ENCODE measurements at regions not wholly inside any gene's neighbourhood (a gene's known extent, or its start where the extent isn't known, plus 50 kb on each side); places are given as distances from the start of the nearest gene placed in this dataset.
"Not testable (repeated sequence)": the region's sequence is repeated elsewhere in the genome, so short reads cannot be mapped to it uniquely, and the experiment has no call there.

DNA sequence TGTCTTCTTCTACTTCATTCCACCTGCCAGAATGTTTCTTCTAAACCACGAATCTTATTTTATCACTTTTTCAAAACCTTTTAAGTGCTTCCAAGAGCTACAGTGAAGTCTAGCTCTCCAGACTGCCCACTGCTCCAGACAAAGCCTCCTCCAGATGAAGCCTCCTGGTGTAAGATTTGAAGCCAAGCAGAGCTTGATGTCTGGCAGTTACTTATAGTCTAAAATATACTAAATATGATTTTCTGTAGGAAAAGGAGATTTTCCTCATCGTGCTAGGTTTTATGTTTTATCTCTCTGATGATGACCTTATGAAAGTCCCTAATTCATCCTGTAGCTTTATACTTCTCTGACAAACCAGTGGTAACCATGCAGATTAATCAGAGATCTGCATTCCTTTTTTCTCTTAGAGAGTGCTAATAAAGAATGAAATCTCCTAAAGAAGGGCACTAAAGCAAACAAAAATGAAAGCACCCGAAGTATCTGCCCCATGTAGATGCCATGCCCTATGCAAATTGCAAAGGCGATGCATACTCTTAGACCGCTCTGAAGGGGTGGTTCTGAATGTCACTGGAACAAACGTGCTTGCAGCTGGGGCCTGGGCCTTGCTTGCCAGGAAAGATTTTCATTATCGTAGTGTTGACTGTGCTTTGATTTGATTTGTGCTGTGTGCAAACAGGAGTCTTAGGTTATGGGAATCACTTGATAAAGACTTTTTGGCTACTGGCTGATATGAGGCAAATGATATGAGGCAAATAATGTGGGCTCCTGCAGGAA lies 314.2 kb downstream of the PID1 start:
- no peak overlapping the region for H3K4me3 ChIP-seq (ENCODE audit: low read length)
- no peak for DNase-seq (ENCODE audit: low read depth, low spot score)

DNA sequence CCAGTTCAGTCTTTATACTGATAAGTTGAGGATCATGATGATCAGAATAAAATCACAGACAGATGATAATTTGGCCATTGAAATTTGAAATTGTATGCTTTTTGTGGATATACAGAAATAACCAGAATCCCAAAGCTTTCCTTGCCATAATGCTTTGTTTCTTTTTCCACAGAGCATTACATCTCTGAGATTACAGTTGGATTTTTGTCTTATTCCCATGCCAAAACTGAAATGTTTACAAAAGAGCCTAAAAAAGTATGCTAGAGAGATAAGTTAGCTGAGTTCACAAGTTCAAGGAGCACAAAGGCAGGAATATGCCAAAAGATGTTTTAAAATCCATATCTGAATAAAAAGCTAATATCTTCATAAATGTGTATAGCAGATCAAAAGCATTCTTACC lies 321.3 kb downstream of the PID1 start:
- DNase-seq (ENCODE audit: low read depth, low spot score), result no peak

DNA sequence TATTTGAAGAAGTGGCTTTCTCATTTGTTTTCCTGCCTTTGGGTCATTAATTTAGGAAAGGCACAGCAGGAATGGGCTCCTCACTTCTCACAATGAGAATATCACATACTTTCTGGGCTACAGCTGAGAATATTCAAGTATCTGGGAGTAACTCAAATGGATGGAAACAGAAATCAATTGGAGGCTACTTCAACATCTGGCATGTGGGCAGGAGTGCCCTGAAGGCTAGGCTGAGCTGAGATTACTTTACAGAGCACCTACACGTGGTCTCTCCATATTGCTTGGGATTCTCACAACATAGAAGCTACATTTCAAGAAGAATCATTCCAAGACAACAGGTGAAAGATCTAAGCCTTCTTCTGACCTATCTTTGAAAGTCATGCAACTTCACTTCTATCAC lies 325.4 kb downstream of the PID1 start:
- H3K4me3 ChIP-seq (ENCODE audit: low read length), result no peak overlapping the region
- no peak for DNase-seq (ENCODE audit: low read depth, low spot score)

More for the DNA sequence above, 321.3 kb downstream of the PID1 start:
- no peak overlapping the region for H3K4me3 ChIP-seq (ENCODE audit: low read length)

- DNase-seq (ENCODE audit: low read depth, low spot score), result no peak
- no peak overlapping the region for H3K4me3 ChIP-seq (ENCODE audit: low read length)
Measured at GRCh38 chr2:228942856-228943255, 328.2 kb downstream of the PID1 start.

GRCh38 chr2:228938629-228939028 lies 332.5 kb downstream of the PID1 start:
- peak; percentile 32 for DNase-seq (ENCODE audit: low read depth, low spot score)
- H3K4me3 ChIP-seq (ENCODE audit: low read length), result no peak overlapping the region

GRCh38 chr2:228927028-228928010 lies 343.8 kb downstream of the PID1 start:
- DNase-seq (ENCODE audit: low read depth, low spot score), result no peak

DNA sequence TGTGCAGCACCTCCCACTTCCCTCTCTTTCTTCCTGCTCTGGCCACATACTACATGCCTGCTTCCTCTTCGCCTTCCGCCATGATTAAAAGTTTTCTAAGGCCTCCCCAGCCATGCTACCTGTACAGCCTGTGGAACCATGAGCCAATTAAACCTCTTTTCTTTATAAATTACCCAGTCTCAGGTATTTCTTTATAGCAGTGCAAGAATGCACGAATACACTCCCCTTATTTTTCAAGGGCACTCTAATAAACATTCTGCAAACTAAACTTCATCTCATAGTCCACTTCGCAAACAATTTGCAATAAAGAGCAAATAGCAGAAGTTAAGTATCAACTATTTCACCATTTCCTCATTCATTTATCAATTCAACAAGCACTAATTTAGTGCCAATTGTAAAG lies 351.3 kb downstream of the PID1 start:
- no peak for DNase-seq (ENCODE audit: low read depth, low spot score)
- H3K4me3 ChIP-seq (ENCODE audit: low read length), result no peak overlapping the region

More at GRCh38 chr2:228927028-228928010, 343.8 kb downstream of the PID1 start:
- H3K4me3 ChIP-seq (ENCODE audit: low read length), result no peak overlapping the region

DNA sequence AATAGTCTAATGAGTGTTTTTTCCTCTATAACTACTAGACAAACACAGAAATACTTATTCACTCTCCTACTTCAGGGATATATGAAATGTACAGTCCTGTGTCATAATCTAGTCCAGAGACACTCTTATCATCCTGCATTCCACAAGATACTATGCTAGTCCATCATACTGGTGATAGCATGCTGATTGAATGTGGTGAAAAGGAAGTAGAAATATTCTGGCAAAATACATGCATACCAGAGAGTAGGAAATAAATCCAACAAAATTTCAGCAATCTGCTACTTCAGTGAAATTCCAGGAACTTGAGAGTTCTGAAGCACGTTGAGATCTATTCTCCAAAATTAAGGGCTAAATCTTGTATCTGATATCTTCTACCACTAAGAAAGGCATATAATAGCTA lies 353.9 kb downstream of the PID1 start:
- DNase-seq (ENCODE audit: low read depth, low spot score), result no peak
- H3K4me3 ChIP-seq (ENCODE audit: low read length), result no peak overlapping the region

DNA sequence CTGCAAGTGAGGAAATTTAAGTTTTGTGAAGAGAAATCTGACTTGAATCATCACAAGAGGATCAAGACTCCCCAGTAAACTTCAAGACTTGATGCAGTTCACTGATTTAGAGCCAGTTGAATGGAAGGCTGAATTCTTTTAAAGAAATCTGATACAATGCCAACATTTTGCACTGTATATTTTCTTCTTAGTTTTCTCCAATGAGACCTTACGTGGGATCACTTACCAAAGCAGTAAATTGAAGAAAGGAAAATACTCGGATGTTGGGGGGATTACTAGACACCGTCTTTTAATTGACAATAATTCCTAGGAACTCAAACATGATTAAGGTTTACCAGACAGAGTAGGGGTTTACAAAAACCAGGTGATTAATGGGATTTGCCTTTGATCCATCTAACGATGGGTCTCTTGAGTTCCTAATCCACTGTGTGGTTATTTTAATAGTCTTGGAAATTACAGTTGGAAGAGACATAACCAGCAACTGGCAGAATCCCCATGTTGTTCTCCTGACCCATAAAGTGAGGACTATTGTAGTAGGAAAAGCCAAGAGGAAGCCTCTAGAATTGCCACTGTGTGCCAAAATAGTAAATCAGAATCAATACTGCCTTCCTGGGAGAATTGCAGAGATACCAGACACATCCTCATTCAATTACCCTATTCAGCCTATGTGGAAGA lies 354.5 kb downstream of the PID1 start:
- DNase-seq (ENCODE audit: low read depth, low spot score), result no peak
- H3K4me3 ChIP-seq (ENCODE audit: low read length), result no peak overlapping the region

GRCh38 chr2:228913176-228913575 lies 357.9 kb downstream of the PID1 start:
- H3K4me3 ChIP-seq (ENCODE audit: low read length), result no peak overlapping the region
- no peak for DNase-seq (ENCODE audit: low read depth, low spot score)

- not testable (repeated sequence) for DNase-seq (ENCODE audit: low read depth, low spot score); H3K4me3 ChIP-seq (ENCODE audit: low read length)
Measured at GRCh38 chr2:228910872-228911271, 360.2 kb downstream of the PID1 start.

- H3K4me3 ChIP-seq (ENCODE audit: low read length), result no peak overlapping the region
- DNase-seq (ENCODE audit: low read depth, low spot score), result no peak
Measured at GRCh38 chr2:228902176-228902575, 368.9 kb downstream of the PID1 start.

DNA sequence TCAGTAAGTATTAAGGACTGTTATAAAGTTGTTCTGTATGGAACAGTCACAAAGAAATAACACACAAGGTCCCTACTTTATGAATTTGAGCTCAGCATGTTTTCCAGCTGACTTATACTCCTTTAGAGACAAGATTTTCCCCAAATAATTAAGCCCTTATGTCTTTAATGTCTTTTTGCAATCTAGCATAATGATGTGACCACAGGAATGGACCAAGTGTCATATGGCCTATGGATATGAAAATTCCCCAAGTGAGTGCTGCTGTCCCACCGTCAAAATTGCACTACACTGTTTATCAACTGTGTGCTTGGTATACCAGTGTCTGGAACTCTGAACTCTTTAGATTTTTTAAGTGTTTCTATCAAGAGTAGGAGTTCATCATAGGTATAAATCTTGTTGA lies 369.6 kb downstream of the PID1 start:
- no peak overlapping the region for H3K4me3 ChIP-seq (ENCODE audit: low read length)
- no peak for DNase-seq (ENCODE audit: low read depth, low spot score)

GRCh38 chr2:228878138-228878537 lies 392.9 kb downstream of the PID1 start:
- no peak for DNase-seq (ENCODE audit: low read depth, low spot score)
- no peak overlapping the region for H3K4me3 ChIP-seq (ENCODE audit: low read length)

DNA sequence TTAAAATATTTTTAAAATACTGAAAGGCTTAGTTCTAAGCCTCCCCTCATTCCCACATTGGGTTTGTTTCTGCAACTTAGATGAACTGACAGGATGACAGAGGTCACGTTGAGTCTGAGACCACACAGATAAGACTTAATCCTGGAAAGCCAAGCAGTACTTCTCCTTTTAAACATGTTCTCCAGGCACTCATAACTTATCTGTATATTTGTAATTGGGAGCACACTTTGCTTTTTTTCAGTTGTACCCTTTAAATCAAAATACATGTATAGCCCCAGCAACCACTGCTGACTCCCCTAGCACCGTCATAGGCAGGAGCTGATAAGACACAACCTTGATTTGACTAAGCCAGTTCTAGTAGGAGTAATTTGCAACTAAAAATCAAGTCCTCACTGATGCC lies 394.8 kb downstream of the PID1 start:
- no peak for DNase-seq (ENCODE audit: low read depth, low spot score)
- H3K4me3 ChIP-seq (ENCODE audit: low read length), result no peak overlapping the region

GRCh38 chr2:228875152-228875900 lies 395.8 kb downstream of the PID1 start:
- H3K4me3 ChIP-seq (ENCODE audit: low read length), result no peak overlapping the region
- DNase-seq (ENCODE audit: low read depth, low spot score), result no peak

- no peak for DNase-seq (ENCODE audit: low read depth, low spot score)
- no peak overlapping the region for H3K4me3 ChIP-seq (ENCODE audit: low read length)
Measured at GRCh38 chr2:228871012-228871411, 400.1 kb downstream of the PID1 start.

- DNase-seq (ENCODE audit: low read depth, low spot score), result no peak
- H3K4me3 ChIP-seq (ENCODE audit: low read length), result no peak overlapping the region
Measured at GRCh38 chr2:228869636-228870264, 401.3 kb downstream of the PID1 start.

DNA sequence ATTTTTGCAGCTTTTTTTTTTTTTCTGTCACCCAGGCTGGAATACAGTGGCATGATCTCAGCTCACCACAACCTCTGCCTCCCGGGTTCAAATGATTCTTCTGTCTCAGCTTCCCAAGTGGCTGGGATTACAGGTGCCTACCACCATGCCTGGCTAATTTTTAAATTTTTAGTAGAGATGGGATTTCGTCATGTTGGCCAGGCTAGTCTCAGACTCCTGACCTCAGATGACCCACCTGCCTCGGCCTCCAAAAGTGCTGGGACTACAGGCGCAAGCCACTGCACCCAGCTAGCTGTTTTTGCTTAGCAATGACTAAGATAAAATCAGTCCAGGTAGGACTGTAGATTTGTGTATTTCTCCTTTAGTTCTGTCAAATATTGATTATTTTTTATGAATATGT lies 403.7 kb downstream of the PID1 start:
- no peak overlapping the region for H3K4me3 ChIP-seq (ENCODE audit: low read length)
- DNase-seq (ENCODE audit: low read depth, low spot score), result no peak

Data from Jurkat, Clone E6-1 (cell line).